GM23338 (cell line): ENCODE measurements at regions not wholly inside any gene's neighbourhood (a gene's known extent, or its start where the extent isn't known, plus 50 kb on each side); places are given as distances from the start of the nearest gene placed in this dataset.

Source experiments
- ATAC-seq: fragments of 200-7000 bp; cut with Tn5 transposase; 3 replicates; pipeline ENCODE4 v1.9.1; 2020
- DNase-seq: peaks from one replicate; pipeline ENCODE4 v3.0.0-alpha.2; 2015; ENCODE audit warnings: low spot score
- H2AFZ ChIP-seq: fragments of 200-600 bp; sonication (generic); 2 replicates; pipeline ENCODE4 v1.8.0; 2016; ENCODE audit warnings: antibody characterized with exemption, mild to moderate bottlenecking, moderate library complexity
- H3F3A ChIP-seq: fragments of 200-600 bp; sonication (generic); replicated peaks from 2 replicates; pipeline ENCODE4 v1.8.0; 2017; ENCODE audit warnings: antibody characterized with exemption, mixed run types, low read depth
- H3K27ac ChIP-seq: fragments of 200-600 bp; sonication (generic); 2 replicates; pipeline ENCODE4 v1.6.1; 2016; ENCODE audit warnings: low read depth
- H3K27me3 ChIP-seq: fragments of 200-600 bp; sonication (generic); 2 replicates; pipeline ENCODE4 v1.8.0; 2016; ENCODE audit warnings: mild to moderate bottlenecking, mixed run types, moderate library complexity; ENCODE audit not compliant: insufficient read depth
- H3K36me3 ChIP-seq: fragments of 200-600 bp; sonication (generic); 2 replicates; pipeline ENCODE4 v1.8.0; 2016; ENCODE audit warnings: mild to moderate bottlenecking; ENCODE audit not compliant: insufficient read depth
- H3K4me1 ChIP-seq: fragments of 200-600 bp; sonication (generic); 2 replicates; pipeline ENCODE4 v1.8.0; 2016; ENCODE audit warnings: mild to moderate bottlenecking, moderate library complexity; ENCODE audit not compliant: insufficient read depth
- H3K4me2 ChIP-seq: fragments of 200-600 bp; sonication (generic); 2 replicates; pipeline ENCODE4 v1.7.1; 2017; ENCODE audit warnings: mixed run types
- H3K4me3 ChIP-seq: fragments of 200-600 bp; sonication (generic); 2 replicates; pipeline ENCODE4 v1.6.1; 2016; ENCODE audit warnings: mixed run types
- H3K79me2 ChIP-seq: fragments of 200-600 bp; sonication (generic); replicated peaks from 2 replicates; pipeline ENCODE4 v1.8.0; 2017; ENCODE audit warnings: mild to moderate bottlenecking; ENCODE audit not compliant: insufficient read depth
- H3K9me2 ChIP-seq: fragments of 200-600 bp; sonication (generic); 2 replicates; pipeline ENCODE4 v1.8.0; 2017; ENCODE audit not compliant: insufficient read depth
- H4K20me1 ChIP-seq: fragments of 200-600 bp; sonication (generic); replicated peaks from 2 replicates; pipeline ENCODE4 v1.8.0; 2017; ENCODE audit warnings: mild to moderate bottlenecking; ENCODE audit not compliant: insufficient read depth
- H3K27ac Mint-ChIP-seq: 2 replicates; pipeline ENCODE4 v1.8.0; 2020; ENCODE audit warnings: inconsistent platforms, mild to moderate bottlenecking, moderate library complexity, mixed read lengths
- H3K27me3 Mint-ChIP-seq: 3 replicates; pipeline ENCODE4 v1.8.0; 2022; ENCODE audit warnings: low read depth, mild to moderate bottlenecking, moderate library complexity, mixed read lengths, inconsistent platforms; ENCODE audit not compliant: insufficient read depth, poor library complexity
- H3K36me3 Mint-ChIP-seq: 3 replicates; pipeline ENCODE4 v1.8.0; 2021; ENCODE audit warnings: low read depth, mild to moderate bottlenecking, inconsistent platforms, moderate library complexity, mixed read lengths
- H3K4me1 Mint-ChIP-seq: 3 replicates; pipeline ENCODE4 v1.8.0; 2020; ENCODE audit warnings: mild to moderate bottlenecking, inconsistent platforms, mixed read lengths
- H3K4me3 Mint-ChIP-seq: 3 replicates; pipeline ENCODE4 v1.8.0; 2021; ENCODE audit warnings: moderate library complexity, mild to moderate bottlenecking, inconsistent platforms, mixed read lengths
- H3K9me3 Mint-ChIP-seq: 3 replicates; pipeline ENCODE4 v1.8.0; 2020; ENCODE audit warnings: moderate library complexity, mild to moderate bottlenecking, inconsistent platforms, mixed read lengths
- CREB1 ChIP-seq: fragments of 250-450 bp; sonication (Bioruptor Pico); IDR thresholded peaks from 2 replicates; pipeline ENCODE4 v1.5.0; 2020; ENCODE audit warnings: low read depth, mild to moderate bottlenecking, moderate library complexity
- CTCF ChIP-seq, 2 experiments: fragments of 200-600 bp in 1 of 2; sonication (generic) in 1 of 2; conservative IDR thresholded peaks; 2 replicates each; pipeline versions ENCODE4 v1.5.1 to v1.6.1; 2016 to 2017; ENCODE audit warnings: antibody characterized with exemption in 2 of 2, low read depth in 2 of 2, mild to moderate bottlenecking in 2 of 2, moderate library complexity in 1 of 2
- ETS1 ChIP-seq: IDR thresholded peaks from 2 replicates; pipeline ENCODE4 v1.6.1; 2016; ENCODE audit warnings: antibody characterized with exemption
- EZH2 ChIP-seq: fragments of 200-600 bp; sonication (generic); IDR thresholded peaks from one replicate; pipeline ENCODE4 v1.8.0; 2017; ENCODE audit warnings: antibody characterized with exemption, mild to moderate bottlenecking, low read depth; ENCODE audit not compliant: unreplicated experiment
- EZH2phosphoT487 ChIP-seq: fragments of 200-600 bp; sonication (generic); IDR thresholded peaks from one replicate; pipeline ENCODE4 v1.8.1; 2018; ENCODE audit warnings: antibody characterized with exemption; ENCODE audit not compliant: unreplicated experiment
- JUNB ChIP-seq: IDR thresholded peaks from one replicate; pipeline ENCODE4 v1.6.1; 2016; ENCODE audit warnings: antibody characterized with exemption; ENCODE audit not compliant: unreplicated experiment
- NANOG ChIP-seq: IDR thresholded peaks from 2 replicates; pipeline ENCODE4 v1.6.1; 2016; ENCODE audit warnings: antibody characterized with exemption, borderline replicate concordance
- POLR2AphosphoS5 ChIP-seq: IDR thresholded peaks from 2 replicates; pipeline ENCODE4 v1.6.1; 2016; ENCODE audit warnings: antibody characterized with exemption, low read depth
- REST ChIP-seq: IDR thresholded peaks from one replicate; pipeline ENCODE4 v1.6.1; 2018; ENCODE audit warnings: antibody characterized with exemption; ENCODE audit not compliant: unreplicated experiment
- STAT1 ChIP-seq: IDR thresholded peaks from one replicate; pipeline ENCODE4 v1.6.1; 2016; ENCODE audit warnings: antibody characterized with exemption; ENCODE audit not compliant: unreplicated experiment
- ZNF114 ChIP-seq: fragments of 250-450 bp; sonication (Bioruptor Pico); IDR thresholded peaks from 2 replicates; pipeline ENCODE4 v1.5.0; 2020; ENCODE audit warnings: mild to moderate bottlenecking, moderate library complexity
- ZNF331 ChIP-seq: fragments of 250-450 bp; sonication (Bioruptor Pico); IDR thresholded peaks from 2 replicates; pipeline ENCODE4 v1.5.0; 2020; ENCODE audit warnings: low read depth, mild to moderate bottlenecking, moderate library complexity
- ZNF462 ChIP-seq: fragments of 250-450 bp; sonication (Bioruptor Pico); IDR thresholded peaks from 2 replicates; pipeline ENCODE4 v1.5.0; 2020; ENCODE audit warnings: mild to moderate bottlenecking, moderate library complexity

- H3K4me1 Mint-ChIP-seq: peaks cover 36% of the 10 kb centered on the region
- no peak for ATAC-seq
- Histone ChIP-seq H3F3A (no peaks in the 10 kb centered on the region), H3K79me2 (no peaks in the 10 kb centered on the region), H3K4me1 (peaks cover 13% of the 10 kb centered on the region), H3K36me3 (no peaks in the 10 kb centered on the region), H3K27ac (no peak overlapping the region), H3K4me2 (no peak overlapping the region), H2AFZ (no peak overlapping the region), H3K9me2 (peaks cover 6% of the 10 kb centered on the region), H3K27me3 (no peaks in the 10 kb centered on the region), H4K20me1 (no peaks in the 10 kb centered on the region), H3K4me3 (no peak overlapping the region)
- TF ChIP-seq ZNF114 (CRISPR knock-in tag) (no peak), STAT1 (no peak), ETS1 (no peak), POLR2AphosphoS5 (no peak), JUNB (no peak), CREB1 (CRISPR knock-in tag) (no peak), CTCF (conservative IDR thresholded peaks at IDR 0.05; ENCODE audit: low read depth in 2 of 2) (no peak), EZH2phosphoT487 (no peak), EZH2 (no peak), ZNF331 (no peak), REST (no peak), ZNF462 (CRISPR knock-in tag) (no peak), NANOG (no peak)
- H3K9me3 Mint-ChIP-seq: no peaks in the 10 kb centered on the region
- no peak overlapping the region for H3K4me3 Mint-ChIP-seq
- no peaks in the 10 kb centered on the region for H3K36me3 Mint-ChIP-seq
- no peaks in the 10 kb centered on the region for H3K27me3 Mint-ChIP-seq
- no peak for DNase-seq
- H3K27ac Mint-ChIP-seq: no peak overlapping the region
Observed at GRCh38 chr7:25316366-25316765, 88.1 kb upstream of the NPVF start.
